GM21367 (cell line): ENCODE measurements at regions not wholly inside any gene's neighbourhood (a gene's known extent, or its start where the extent isn't known, plus 50 kb on each side); places are given as distances from the start of the nearest gene placed in this dataset.
"Not testable (repeated sequence)": the region's sequence is repeated elsewhere in the genome, so short reads cannot be mapped to it uniquely, and the experiment has no call there.

Experiments used
- ATAC-seq: cut with Tn5 transposase; IDR thresholded peaks from one replicate; pipeline ENCODE4 v1.9.1; 2021; ENCODE audit not compliant: unreplicated experiment

DNA sequence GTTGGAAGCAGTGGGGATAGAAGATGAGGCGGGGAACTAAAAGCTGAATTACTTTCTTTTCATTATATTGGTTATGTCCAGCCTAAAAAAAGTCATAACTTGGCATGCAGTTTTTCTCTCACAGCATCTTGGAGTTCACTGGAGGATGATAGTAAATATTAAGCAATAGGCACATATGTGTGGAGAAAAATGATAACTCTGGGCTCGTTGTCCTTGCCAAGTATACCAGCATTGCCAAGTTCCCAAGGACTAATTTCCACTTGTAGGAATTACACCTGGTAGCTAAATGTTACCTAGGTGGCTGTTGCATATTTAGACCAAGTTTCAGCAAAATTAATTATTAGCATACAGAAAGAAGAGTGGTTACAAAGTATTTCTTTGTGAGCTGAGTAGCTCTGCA is 1007.6 kb downstream of the ANKRD7 start:
- no peak for ATAC-seq

DNA sequence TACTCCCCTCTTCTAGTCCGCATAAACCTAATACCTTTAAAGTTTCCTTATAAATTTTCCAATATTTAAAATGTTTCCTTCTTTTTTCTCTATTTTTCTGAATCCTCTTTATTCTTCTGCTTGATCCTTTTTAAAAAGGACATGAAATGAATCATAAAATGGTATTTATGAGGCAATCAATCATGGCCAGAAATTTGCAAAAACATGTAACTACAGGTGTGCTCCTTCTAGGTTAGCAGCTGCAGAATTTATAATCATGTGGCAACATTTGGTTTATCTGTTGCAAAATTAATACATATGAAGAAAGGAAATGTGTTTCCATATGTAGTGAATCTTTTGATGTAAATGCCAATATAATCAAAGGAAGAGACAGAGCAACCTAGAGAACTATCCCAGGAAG is 1008.5 kb downstream of the ANKRD7 start:
- no peak for ATAC-seq

DNA sequence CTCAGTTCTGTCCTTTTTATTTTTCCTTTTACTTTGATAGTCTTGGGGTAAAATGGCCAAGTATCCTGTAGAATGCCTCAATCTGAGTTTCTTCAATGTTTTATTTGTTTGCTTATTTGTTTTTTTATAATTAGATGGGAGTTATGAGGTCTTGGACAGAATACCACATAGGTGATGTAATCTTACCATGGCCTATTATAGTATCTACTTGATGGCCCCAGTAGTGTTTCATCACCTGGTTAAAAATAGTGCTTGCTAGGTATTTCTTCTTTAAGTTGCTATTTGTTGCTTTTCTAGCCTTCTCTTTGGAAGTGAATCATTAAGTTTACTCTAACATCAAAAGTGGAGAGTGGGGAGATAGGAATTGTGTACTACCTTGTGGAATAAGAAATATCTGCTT is 1020.0 kb upstream of the KCND2 start:
- no peak for ATAC-seq

DNA sequence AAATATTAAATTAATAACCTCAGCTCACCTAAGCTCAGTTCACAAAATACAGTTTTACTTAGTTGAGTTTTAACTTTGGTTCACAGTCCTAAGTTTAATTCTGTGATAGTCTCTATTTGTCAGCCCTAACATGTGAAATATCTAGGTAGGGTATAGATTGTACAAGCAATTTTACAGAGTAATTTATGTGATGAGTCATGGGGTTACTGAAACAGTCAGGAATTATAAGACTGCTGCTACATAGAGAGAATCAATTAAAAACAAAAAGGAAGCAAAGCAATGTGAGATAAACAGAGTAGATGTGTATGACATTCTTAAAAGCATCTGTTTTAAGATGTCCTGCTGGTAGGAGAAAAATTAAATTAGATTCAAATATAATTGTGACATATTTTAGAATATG is 1018.2 kb upstream of the KCND2 start:
- ATAC-seq = no peak

DNA sequence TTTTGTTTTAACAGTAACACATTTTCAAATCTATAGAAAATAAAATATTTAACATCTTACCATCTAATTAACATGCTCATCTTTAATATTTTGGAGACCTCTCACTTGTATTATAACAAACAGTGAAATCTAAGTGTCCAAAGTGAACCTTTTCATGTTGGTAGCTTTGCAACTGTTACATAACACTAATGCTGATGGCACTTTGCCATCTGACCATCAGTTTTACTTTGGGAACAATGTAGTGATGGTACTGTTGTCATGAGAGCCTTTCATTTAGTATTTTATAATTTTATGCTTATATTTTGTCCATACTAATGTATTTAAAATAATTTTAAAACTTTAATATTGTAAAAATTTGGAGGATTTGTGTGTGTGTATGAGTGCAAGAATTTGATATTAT is 1017.0 kb upstream of the KCND2 start:
- no peak for ATAC-seq

DNA sequence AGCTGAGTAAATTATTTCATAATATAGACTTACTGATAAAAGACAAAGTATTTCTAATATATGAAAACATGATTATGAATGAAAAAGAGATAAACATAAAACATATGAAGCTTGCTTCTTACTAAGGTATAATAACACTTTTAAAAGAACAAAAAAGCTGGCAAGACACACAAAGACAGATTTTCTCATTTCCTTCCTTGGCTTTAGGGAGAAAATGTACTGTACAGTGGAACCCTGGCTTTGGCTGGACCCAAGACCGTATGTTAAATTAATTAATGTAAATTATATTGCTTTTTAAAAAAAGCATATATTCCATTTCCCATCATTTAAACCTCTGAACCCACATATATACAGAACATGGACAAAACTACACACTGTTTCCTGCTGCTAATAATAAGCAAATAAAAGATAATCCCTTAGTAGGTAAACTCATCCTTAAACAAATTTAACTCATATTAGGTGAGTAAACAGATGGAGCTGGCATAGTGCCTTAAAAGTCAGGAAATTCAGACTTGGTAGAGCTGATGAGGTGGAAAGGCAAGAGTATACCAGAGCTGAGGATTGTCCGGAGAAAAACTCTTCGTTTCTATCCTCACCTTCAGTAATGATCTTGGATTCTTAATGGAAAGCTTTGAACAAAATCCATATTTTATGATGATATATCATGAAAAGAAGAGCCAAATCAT is 1016.4 kb upstream of the KCND2 start:
- ATAC-seq = no peak

DNA sequence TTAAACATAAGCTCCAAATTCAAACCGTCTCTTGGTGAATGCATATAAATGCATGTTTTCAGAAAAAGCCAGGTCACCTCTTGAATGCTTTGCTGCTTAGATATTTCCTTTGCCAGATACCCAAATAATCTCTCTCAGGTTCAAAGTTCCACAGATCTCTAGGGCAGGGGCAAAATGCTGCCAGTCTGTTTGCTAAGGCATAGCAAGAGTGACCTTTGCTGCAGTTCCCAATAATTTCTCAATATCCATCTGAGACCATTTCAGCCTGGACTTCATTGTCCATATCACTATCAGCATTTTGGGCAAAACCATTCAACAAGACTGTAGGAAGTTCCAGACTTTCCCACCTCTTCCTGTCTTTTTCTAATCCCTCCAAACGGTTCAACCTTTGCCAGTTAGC is 1006.2 kb upstream of the KCND2 start:
- not testable (repeated sequence) for ATAC-seq

DNA sequence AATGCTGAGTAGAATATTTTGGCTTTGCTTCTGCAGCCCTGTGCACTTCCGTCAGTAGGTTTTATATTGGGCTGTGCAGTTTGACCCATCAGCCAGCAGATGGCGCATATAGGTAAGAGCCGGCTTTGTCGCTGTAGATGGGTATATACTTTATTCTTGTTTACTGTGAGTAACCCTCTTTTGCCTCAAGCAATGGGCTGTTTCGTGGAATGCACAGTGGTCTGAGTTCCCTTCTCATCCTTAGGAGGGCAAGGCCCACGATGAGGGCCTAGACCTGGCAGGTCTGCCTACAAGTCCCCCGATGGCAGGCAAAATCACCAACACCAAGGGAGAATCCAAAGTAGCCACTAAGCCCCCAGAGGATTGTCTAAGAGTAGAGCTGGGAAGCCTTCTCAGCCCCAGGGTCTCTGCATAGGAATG is 1002.9 kb upstream of the KCND2 start:
- ATAC-seq = peak; percentile 99

DNA sequence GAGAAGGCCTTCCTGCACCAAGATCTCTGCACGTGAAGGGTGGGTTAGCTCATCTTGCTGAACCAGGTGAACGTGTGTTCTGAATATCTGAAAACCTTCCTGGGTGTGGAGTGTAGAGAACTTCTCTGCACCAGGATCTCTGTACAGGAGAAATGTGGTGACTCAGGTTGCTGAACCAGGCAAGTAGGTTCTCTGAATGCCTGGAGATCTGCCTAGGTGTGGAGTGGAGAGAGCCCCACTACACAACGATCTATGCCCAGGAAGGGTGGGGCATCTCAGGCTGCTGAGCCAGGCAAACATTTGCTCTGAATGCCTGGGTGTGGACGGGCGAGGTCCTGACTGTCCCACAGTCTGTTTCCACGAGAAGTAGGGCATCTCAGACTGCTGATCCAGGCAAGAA is 1002.3 kb upstream of the KCND2 start:
- no peak for ATAC-seq

DNA sequence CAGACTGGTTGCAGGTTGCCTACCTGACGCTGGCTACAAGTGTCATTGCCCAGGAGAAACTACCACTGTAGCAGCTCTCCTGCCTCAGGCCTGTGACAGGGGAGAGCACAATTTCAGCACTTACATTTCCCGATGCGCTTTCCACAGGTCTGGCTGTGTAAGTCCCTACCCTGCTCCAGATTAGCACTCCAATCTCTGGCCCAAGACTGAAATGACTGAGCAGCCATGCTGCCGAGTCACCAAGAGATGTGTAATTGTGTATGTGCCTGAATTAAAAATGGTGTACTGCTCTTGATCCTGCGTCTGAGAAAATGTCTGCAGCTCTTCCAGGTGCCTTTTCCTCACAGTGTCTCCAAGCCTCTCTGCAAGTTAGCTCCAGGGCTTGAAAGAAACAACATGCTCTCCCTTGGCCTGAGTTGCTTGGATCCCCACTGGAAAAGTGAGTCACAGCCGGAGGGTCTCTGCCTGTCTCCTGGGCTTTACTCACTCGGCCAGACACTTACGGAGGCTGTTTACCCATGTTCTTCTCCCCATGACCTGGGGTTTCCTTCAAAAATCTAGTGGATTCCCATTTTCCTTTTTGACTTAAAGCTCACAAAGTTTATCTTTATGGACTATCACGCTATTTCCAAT is 1001.7 kb upstream of the KCND2 start:
- ATAC-seq = no peak

DNA sequence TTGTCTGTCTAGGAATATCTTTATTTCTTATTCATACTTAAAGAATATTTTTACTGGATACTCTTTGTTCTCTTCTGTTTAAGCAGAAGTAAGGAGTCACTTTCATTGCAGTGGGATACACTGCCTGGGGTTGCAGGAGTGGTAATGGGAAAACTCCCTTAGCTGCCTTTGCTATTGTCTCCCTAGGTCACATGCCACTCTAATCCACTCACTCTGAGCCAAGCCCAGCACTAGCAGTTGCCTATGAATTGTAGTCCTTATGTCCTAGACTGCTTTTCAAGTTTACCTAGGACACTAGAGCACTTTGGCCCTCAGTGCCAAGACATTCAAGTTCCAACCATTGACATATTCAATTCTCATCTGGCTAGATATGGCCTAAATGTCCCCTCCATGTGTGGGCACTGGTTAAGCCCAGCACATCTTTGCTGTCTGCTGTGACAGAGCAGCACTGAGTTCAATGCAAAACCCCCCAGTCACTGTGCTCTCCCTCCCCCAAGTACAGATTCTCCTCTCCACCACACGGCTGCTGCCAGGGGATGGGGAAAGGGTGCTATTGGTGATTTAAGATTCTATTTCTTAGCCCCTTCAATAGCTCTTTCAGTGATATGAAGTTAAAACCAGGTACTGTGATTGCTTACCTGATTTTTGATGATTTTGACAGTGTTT is 991.7 kb upstream of the KCND2 start:
- ATAC-seq = no peak

DNA sequence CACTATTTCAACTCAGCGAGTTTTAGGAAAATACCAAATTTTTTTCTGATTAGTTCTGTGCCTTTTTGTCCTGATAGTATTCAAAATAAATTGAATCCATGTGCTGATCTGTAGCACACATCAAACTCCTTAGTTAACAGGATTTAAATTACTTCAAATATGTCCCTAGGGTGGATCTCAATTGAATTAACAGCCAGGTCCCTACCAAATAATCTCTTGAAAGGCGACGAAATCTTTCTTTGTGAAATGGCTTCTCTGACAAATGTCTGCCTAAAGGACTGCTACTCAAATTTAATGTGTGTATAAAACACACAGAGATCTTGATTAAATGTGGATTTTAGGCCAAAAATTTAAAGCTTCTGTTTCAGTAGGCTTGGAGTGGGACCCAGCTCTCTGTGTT is 989.6 kb upstream of the KCND2 start:
- no peak for ATAC-seq

DNA sequence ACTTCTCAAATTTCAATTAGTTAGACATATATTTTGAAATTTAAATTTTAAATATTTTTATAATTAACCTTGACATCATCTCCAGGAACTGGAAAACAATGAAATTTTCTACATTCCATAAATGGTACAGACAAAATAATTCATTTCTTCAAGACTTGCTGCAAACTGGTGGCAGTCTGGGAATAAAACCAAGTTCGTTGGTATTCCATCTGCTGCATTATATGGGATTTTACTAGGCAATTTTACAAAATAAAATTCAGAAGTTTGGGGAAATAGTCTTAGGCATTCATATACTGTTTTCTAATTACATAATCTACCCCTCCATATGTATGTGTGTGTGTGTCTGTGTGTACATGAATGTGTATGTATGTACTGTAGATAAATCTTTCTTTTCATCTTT is 984.6 kb upstream of the KCND2 start:
- no peak for ATAC-seq

DNA sequence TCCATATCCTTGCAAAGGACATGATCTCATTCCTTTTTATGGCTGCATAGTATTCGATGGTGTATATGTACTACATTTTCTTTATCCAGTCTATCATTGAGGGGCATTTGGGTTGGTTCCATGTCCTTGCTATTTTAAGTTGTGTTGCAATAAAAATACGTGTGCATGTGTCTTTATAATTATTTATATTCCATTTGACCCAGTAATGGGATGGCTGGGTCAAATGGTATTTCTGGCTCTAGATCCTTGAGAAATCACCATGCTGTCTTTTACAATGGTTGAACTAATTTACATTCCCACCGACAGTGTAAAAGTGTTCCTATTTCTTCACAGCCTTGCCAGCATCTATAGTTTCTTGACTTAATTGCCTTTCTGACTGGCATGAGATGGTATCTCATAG is 972.6 kb upstream of the KCND2 start:
- ATAC-seq = not testable (repeated sequence)

DNA sequence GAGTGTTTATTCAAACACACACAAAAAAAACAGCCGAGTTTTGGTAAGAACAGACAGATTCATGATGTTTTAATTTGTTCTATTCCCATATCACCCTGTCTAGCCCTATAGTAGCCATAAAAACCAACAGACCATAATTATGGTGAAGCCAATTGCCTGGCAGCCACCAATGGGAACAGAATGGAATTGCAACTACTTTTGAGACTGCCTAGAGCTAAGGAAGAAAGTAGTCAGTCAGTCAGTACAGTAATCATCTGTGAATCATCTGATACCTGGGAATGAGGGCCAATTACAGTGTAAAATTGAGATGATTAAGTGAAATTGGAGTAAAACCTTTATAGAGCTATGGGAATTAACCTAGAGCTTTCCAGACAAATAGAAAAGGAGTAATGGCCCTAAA is 952.7 kb upstream of the KCND2 start:
- no peak for ATAC-seq

DNA sequence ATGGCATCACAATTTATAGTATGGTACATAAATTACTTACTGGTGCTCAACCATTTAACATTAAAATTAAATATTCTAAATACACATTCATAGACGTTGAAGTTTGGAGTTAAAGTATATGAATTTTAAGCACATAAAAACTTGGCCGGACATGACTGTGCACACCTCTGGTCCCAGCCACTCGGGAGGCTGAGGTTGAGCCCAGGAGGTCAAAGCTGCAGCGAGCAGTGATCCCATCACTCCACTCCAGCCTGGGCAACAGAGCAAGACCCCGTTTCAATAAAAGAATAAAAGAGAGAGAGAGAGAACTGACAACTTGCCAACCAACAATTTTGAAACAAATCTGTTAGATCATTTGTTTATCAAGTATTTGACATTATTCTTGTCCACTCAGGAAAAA is 943.3 kb upstream of the KCND2 start:
- no peak for ATAC-seq

DNA sequence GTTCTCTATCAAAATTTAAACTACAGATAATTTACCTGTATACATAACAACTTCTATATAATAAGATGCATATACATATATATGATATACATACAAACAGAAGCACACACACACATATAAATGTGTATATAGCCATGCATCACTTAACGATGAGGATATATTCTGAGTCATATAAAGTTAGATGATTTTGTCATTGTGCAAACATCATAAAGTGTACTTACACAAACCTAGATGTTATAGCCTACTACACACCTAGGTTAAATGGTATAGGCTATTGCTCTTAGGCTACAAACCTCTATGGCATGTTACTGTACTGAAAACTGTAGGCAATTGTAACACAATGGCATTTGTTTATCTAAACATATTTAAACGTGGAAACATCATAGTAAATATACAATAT is 937.6 kb upstream of the KCND2 start:
- ATAC-seq = no peak

DNA sequence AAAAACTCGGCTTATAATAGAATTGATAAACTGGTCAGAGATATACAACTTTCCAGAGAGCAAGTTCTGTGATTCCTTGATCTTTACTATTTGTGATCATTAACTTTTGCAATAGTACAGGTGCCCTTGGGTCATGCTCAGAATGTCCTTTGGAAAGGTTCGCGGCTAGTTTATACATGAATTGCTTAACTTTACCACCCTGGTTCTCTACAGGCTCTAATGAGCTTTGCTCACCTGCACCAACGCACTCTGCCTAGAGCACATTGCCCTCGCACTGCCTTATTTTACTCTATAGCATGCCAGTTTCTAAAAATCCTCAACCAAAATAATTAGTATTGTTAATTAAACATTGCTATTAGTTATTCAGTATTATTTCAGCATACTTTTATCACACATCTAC is 931.2 kb upstream of the KCND2 start:
- ATAC-seq = no peak

DNA sequence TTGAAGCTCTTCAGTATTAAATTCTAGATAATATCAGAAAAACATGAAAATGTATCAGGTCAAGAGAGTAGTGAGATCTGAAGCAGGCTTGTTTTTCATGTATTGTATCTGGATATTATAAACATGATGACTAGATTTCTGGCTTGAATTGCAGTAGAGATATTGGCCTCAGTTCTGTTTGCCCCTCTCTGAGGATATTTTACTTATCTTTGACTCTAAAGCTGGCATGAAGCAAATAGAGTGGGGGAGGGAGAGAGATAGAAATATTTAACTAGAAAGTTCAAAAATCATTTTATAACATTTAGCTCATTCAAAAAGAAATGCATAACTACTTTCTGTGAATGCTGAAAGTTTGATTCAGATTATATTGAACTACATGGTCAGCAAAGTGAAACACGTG is 929.7 kb upstream of the KCND2 start:
- ATAC-seq = no peak

DNA sequence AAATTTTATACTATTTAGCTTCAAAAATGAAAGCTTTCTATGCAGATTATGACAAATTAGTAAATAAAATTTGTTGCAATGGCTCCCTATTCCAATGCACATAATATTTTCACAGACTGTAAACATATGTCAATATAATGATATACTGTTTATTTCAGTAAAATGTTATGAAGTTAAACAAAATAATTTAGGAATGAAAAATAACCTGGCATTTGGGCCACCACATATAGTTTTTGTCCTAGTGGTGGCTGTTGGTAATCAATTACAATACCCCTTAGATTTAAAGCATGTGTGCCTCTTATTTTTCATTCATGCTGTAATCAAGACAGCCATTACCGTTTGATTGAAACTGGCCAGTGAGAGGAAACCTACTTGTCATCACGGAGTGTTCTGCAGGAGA is 928.5 kb upstream of the KCND2 start:
- ATAC-seq = no peak

DNA sequence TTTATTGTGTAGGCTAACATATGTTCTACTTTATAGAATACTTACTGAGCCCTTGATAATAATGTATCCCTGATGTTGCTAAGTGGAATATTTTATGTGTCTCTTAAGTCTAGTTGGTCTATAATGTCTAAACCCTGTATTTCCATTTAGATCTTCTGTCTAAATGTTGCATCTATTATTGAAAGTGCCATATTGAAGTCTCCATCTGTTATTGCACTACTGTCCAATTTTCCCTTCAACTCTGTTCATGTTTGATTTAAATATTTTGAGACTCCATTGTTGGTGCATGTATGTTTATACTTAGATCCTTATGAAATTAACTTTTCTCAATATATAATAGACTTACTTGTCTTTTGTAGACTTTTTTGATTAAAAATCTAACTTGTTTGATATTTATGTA is 924.5 kb upstream of the KCND2 start:
- no peak for ATAC-seq

DNA sequence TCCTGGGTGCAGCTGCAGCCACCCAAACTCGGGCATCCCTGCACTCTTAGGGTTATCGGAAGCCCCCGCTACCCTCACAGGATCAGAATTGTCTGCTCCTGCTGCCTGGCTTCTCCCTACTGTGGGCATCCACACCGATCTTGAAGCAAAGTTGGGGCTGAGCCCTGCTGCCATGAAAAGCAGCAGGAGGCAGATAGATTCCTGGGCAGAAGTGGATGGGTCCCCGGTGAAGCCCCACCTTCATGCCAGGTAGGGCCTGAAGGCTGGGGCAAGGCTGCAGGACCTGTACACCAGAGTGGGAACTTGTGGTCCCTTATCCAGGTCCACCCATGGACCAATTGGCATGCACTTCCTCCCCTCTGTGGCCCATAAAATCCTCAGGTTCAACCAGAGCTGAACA is 922.6 kb upstream of the KCND2 start:
- no peak for ATAC-seq

DNA sequence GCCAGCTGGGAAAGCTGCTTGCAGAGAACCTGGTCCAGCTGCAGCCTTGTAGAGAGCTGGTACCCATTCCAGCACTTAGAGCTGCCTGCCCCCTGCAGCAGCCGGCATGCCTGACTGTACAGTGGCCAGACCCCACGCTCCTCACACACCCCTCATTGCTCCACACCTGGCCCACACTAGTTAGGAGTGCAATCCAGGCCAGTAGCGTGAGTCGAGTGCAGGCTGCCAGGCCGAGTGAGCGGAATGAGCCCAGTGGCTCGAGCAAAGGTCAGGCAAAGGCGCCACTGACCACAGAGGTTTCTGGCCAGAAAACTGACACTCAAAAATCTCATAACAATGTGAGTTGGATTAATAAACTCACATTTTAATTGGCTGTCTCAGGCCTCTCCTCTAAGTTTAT is 921.7 kb upstream of the KCND2 start:
- no peak for ATAC-seq
